GM12873 (cell line): ENCODE measurements at regions not wholly inside any gene's neighbourhood (a gene's known extent, or its start where the extent isn't known, plus 50 kb on each side); places are given as distances from the start of the nearest gene placed in this dataset.

Source experiments
- TF ChIP-seq, protein P1 (sequence below): IDR thresholded peaks from 2 replicates; pipeline ENCODE4 v1.5.1; 2012; ENCODE audit warnings: low read depth, mild to moderate bottlenecking, moderate library complexity, low read length, control low read depth; ENCODE audit not compliant: insufficient read depth; ENCODE audit errors: missing control alignments

DNA sequence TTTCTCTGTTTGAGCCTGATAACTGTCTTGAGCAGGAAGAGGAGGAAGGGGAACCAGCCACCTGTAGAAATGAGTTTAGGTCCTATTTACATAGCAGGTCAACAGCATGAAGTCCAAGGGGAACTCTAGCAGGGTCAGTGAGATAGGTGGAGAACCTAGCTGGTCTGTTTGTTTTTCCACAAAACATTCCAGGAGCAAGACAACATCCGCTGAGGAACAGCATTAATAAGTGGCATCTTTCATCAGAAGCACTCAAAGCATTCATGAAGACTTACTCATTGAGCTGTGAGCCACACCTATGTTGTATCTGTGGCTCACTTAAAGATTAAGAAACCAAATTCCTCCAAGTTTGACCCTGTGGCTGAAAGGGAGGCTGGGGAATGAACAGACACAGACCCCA, 115.9 kb downstream of the ACTBL2 start:
- TF ChIP-seq, protein P1, sequence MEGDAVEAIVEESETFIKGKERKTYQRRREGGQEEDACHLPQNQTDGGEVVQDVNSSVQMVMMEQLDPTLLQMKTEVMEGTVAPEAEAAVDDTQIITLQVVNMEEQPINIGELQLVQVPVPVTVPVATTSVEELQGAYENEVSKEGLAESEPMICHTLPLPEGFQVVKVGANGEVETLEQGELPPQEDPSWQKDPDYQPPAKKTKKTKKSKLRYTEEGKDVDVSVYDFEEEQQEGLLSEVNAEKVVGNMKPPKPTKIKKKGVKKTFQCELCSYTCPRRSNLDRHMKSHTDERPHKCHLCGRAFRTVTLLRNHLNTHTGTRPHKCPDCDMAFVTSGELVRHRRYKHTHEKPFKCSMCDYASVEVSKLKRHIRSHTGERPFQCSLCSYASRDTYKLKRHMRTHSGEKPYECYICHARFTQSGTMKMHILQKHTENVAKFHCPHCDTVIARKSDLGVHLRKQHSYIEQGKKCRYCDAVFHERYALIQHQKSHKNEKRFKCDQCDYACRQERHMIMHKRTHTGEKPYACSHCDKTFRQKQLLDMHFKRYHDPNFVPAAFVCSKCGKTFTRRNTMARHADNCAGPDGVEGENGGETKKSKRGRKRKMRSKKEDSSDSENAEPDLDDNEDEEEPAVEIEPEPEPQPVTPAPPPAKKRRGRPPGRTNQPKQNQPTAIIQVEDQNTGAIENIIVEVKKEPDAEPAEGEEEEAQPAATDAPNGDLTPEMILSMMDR = no peak

DNA sequence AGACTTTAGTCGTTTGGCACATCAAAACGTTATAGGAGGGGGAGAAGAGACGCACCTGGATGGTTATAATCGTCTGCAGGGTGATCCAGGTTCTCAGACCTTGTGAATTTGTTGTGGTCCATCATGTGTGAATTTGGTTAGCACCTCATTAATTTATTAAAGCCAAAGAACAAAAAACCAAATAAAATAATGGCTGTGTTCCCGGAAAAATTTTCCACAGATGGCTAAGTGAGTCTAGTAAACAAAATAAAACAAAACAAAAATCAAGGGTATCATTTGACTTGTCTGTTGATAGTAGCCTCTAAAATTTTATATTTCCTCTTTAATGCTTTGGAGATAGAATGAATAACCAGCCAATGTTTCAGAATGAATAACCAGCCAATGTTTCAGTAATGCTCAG, 119.7 kb downstream of the ACTBL2 start:
- TF ChIP-seq, protein P1 = no peak

DNA sequence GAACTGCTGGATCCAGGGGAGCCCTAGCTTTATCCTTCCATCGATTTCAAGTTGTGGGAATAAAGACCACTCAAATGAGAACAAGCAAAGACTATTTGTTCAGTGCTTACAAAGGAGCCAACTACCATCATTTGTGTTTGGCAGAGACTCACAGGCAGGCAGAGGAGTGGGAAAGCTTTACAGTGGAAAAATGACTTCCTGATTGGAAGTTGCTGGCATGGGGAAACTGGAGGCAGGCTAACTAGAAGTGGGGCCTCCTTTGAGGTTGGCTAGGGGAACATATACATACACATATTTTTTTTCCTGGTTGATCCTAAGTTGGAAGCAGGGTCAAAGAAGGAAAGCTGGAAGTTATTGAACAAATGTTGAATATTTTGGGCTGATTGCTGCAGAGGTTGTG, 121.7 kb downstream of the ACTBL2 start:
- TF ChIP-seq, protein P1 = no peak

DNA sequence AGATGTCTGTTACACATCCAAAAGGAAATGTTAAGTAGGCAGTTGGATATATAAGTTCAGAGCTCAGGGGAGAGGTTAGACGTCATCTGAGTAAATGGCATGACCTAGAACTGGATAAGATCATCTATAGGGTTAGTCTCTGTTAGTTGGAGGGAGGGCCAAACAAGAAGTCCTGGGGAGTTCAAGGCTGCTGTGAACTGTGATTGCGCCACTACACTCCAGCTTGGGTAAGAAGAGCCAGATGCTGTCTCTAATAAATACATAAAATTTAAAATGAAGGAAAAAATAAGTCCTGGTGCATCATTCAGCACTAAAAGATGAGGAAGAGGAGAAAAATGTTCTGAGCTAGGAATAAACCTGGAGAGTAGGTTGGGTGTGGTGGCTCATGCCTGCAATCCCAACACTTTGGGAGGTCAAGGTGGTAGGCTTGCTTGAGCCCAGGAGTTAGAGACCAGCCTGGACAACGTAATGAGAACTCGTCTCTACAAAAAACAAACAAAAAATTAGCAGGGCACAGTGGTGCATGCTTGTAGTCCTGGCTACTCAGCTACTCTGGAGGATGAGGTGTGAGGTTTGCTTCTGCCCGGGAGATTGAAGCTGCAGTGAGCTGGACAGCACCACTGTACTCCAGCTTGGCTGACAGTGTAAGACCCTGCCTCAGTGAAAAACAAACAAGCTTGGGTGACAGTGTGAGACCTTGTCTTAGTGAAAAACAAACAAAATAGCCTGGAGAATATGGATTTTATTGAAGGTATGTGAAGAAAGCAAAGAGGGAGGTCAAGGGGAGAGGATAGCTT, 123.6 kb downstream of the ACTBL2 start:
- TF ChIP-seq, protein P1 = no peak

DNA sequence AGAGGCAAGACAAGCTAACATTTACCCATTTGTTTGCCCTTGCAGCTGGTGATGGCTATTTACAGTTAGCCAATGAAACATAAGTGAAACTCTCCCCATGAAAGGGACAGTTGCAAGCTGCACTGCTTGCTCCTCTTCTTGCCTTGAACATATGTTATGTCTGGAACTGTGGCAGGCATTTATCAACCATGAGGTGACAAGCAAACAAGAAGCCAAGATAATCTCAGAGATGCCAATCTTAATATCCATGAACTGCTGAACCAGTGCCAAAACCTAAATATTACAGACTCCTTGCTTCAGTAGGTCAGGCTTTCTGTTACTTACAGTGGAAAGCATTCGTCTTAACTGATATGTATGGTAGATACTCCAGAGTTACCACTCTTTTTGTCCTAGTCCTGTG, 133.4 kb downstream of the ACTBL2 start:
- TF ChIP-seq, protein P1 = no peak

DNA sequence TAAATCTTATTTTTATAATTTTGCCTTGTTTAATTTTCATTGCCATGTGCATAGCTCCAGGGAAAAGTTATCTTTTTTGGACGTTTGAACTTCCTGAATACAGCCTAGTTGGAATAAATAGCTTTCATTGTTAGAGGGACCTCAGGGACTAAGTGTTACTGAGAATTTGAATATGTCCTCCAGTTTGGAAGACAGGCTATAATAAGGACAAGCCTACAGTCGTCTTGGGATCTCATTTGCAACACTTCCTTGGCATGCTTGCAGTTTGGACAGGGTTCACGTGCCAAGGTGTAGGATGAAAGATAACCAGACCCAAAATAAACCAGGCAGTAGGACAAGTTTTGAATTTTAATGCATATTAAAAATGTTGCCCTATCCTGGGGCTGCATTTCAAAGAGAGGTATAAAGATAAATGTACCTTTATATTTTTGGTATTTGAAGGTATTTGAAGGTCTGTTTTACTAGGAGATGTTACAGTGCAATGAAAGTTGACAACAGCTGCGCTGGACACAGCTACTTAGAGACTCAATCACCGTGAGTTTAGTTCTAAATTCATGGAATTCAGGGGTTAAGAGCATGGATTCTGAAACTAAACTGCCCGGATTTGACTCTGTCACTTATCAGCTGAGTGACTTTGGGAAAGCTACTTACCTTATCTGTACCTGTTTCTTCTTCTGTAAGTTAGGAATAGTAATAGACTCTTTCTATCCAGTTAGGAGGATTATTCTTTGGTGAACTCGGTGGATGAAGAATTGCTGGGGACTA, 134.1 kb downstream of the ACTBL2 start:
- TF ChIP-seq, protein P1 = no peak

DNA sequence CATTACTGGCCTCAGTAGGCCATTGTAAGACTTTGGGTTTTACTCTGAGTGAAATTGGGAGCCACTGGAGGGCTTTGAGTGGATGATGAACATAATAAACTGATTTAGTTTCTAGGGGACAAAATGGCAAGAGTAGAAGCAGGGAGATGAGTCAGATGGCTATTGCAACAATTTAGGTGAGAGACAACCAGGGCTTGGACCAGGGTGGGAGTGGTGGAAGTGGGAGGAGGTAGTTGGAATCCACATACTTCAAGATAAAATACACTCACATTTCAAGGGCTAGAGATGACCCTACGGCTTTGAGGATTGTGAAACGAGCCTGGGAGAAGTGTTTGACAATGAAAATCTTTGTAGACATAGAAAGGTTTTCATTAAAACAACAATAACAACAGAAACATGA, 136.3 kb downstream of the ACTBL2 start:
- TF ChIP-seq, protein P1 = no peak
